Neural progenitor cell (in vitro differentiated cells): ENCODE measurements at regions not wholly inside any gene's neighbourhood (a gene's known extent, or its start where the extent isn't known, plus 50 kb on each side); places are given as distances from the start of the nearest gene placed in this dataset.

ENCODE experiments used
- CTCF ChIP-seq: fragments of 200-600 bp; sonication (generic); IDR thresholded peaks from 2 replicates; pipeline ENCODE4 v1.5.1; 2017; ENCODE audit warnings: antibody characterized with exemption, mild to moderate bottlenecking
- EZH2 ChIP-seq: fragments of 200-600 bp; sonication (generic); IDR thresholded peaks from 2 replicates; pipeline ENCODE4 v1.6.1; 2017; ENCODE audit warnings: antibody characterized with exemption, mild to moderate bottlenecking, moderate library complexity

DNA sequence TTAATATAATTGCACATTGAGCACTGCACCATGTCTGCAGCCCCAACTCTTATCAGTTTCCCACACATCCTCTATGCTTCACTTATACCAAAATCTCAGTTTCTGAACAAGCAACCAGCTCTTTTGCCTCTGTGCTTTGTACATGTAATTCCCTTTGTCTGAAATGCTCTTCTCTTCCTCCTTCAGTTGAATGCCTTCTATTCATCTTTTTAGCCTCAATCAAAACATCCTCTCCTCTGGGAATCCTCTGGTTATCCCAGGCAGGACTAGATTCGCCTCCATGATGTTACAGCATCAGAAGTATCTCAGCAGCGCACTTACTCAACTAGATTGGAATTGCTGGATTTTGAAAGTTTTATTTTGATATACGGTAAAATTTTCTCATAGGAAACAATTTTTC lies 143.3 kb downstream of the GAS1 start:
- TF ChIP-seq EZH2 (no peak), CTCF (no peak)
